ENCODE measurements at regions not wholly inside any gene's neighbourhood (a gene's known extent, or its start where the extent isn't known, plus 50 kb on each side); places are given as distances from the start of the nearest gene placed in this dataset.

GRCh38 chr21:31781737-31782136 is 49.8 kb upstream of the SCAF4 start:
- no peak overlapping the region for H3K4me3 ChIP-seq (ENCODE audit: low read depth, low read length)
- no peak for TF ChIP-seq CTCF (IDR thresholded peaks at IDR 0.05; ENCODE audit: control insufficient read depth, extremely low read depth, insufficient read depth)
- DNase-seq (ENCODE audit: low read depth): no peak

Measured in LNCaP clone FGC (cell line).